A673 (cell line): ENCODE measurements at regions not wholly inside any gene's neighbourhood (a gene's known extent, or its start where the extent isn't known, plus 50 kb on each side); places are given as distances from the start of the nearest gene placed in this dataset.

ENCODE experiments used
- BruUV-seq: library from RNA; stranded (reverse); fragments of 400-500 nt; replicated peaks from 2 replicates; lab custom pipeline; 2021; lab: Mats Ljungman, UMichigan
- CTCF ChIA-PET: fragments of 300-600 bp; sonication (Branson Sonifier 250); formaldehyde crosslinking; loops from one replicate; lab custom pipeline; 2022; ENCODE audit warnings: antibody characterized with exemption; lab: Charles Lee
- POLR2A ChIA-PET: fragments of 300-600 bp; sonication (Branson Sonifier 250); formaldehyde crosslinking; loops from one replicate; lab custom pipeline; 2022; ENCODE audit warnings: antibody characterized with exemption; ENCODE audit not compliant: low non-redundant PET; lab: Charles Lee
- DNase-seq: peaks from one replicate; pipeline ENCODE4 v3.0.0-alpha.2; 2015; ENCODE audit warnings: low spot score
- H3K27ac ChIP-seq: fragments of 200-600 bp; sonication (generic); 2 replicates; pipeline ENCODE4 v1.5.1; 2016; ENCODE audit warnings: mixed run types, low read depth, mild to moderate bottlenecking, mixed read lengths, antibody characterized with exemption, low read length; ENCODE audit not compliant: poor library complexity, severe bottlenecking
- H3K27me3 ChIP-seq: fragments of 200-600 bp; sonication (generic); replicated peaks from 2 replicates; pipeline ENCODE4 v1.6.1; 2017; ENCODE audit warnings: mixed run types, low read depth, mild to moderate bottlenecking, mixed read lengths, antibody characterized with exemption, low read length; ENCODE audit not compliant: insufficient read depth, poor library complexity
- H3K36me3 ChIP-seq: fragments of 200-600 bp; sonication (generic); 2 replicates; pipeline ENCODE4 v1.6.1; 2016; ENCODE audit warnings: mixed run types, mild to moderate bottlenecking, mixed read lengths, antibody characterized with exemption, low read length; ENCODE audit not compliant: insufficient read depth, poor library complexity, severe bottlenecking
- H3K4me1 ChIP-seq: fragments of 200-600 bp; sonication (generic); 2 replicates; pipeline ENCODE4 v1.6.1; 2017; ENCODE audit warnings: mixed run types, mild to moderate bottlenecking, mixed read lengths, antibody characterized with exemption, low read length; ENCODE audit not compliant: insufficient read depth, poor library complexity, severe bottlenecking
- H3K4me3 ChIP-seq: fragments of 200-600 bp; sonication (generic); 2 replicates; pipeline ENCODE4 v1.5.1; 2016; ENCODE audit warnings: low read depth, mixed run types, mild to moderate bottlenecking, mixed read lengths, low read length; ENCODE audit not compliant: poor library complexity, severe bottlenecking
- H3K9me3 ChIP-seq: fragments of 200-600 bp; sonication (generic); 2 replicates; pipeline ENCODE4 v1.6.1; 2016; ENCODE audit warnings: mixed run types, low read depth, mild to moderate bottlenecking, mixed read lengths, antibody characterized with exemption, low read length; ENCODE audit not compliant: poor library complexity, severe bottlenecking
- EZH2 ChIP-seq: fragments of 200-600 bp; sonication (generic); IDR thresholded peaks from 2 replicates; pipeline ENCODE4 v1.6.1; 2017; ENCODE audit warnings: borderline replicate concordance, low read depth, mild to moderate bottlenecking, mixed read lengths, antibody characterized with exemption, low read length; ENCODE audit not compliant: poor library complexity, severe bottlenecking
- intact Hi-C: fragments of 100-400 bp; cut with micrococcal nuclease; formaldehyde crosslinking; loops from one replicate; pipeline ENCODE4 v1.10.0; 2022; ENCODE audit not compliant: unreplicated experiment
- TF ChIP-seq, protein P1 (sequence below): fragments of 300-800, 200-600 bp; sonication (generic); conservative IDR thresholded peaks from 2 replicates; pipeline ENCODE4 v1.5.1; 2017; ENCODE audit warnings: low read depth, mild to moderate bottlenecking, antibody characterized with exemption, low read length, moderate library complexity, mixed read lengths

- Histone ChIP-seq H3K4me3 (no peak overlapping the region), H3K27ac (no peak overlapping the region), H3K9me3 (no peaks in the 10 kb centered on the region), H3K4me1 (no peaks in the 10 kb centered on the region), H3K27me3 (no peaks in the 10 kb centered on the region), H3K36me3 (no peaks in the 10 kb centered on the region)
- ChIA-PET POLR2A (no interaction called here), CTCF (no interaction called here)
- no peak for TF ChIP-seq EZH2
- TF ChIP-seq, protein P1, sequence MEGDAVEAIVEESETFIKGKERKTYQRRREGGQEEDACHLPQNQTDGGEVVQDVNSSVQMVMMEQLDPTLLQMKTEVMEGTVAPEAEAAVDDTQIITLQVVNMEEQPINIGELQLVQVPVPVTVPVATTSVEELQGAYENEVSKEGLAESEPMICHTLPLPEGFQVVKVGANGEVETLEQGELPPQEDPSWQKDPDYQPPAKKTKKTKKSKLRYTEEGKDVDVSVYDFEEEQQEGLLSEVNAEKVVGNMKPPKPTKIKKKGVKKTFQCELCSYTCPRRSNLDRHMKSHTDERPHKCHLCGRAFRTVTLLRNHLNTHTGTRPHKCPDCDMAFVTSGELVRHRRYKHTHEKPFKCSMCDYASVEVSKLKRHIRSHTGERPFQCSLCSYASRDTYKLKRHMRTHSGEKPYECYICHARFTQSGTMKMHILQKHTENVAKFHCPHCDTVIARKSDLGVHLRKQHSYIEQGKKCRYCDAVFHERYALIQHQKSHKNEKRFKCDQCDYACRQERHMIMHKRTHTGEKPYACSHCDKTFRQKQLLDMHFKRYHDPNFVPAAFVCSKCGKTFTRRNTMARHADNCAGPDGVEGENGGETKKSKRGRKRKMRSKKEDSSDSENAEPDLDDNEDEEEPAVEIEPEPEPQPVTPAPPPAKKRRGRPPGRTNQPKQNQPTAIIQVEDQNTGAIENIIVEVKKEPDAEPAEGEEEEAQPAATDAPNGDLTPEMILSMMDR, result no peak
- no TSS peak for BruUV-seq
- DNase-seq, result no peak
- intact Hi-C loops, result no loop called here
Observed at GRCh38 chr2:59076079-59076619, 835.0 kb upstream of the FANCL start.

- Histone ChIP-seq H3K36me3 (no peaks in the 10 kb centered on the region), H3K27me3 (no peaks in the 10 kb centered on the region), H3K4me3 (no peak overlapping the region), H3K9me3 (peaks cover 3% of the 10 kb centered on the region), H3K27ac (no peak overlapping the region), H3K4me1 (no peaks in the 10 kb centered on the region)
- CTCF ChIA-PET, result no interaction called here
- POLR2A ChIA-PET, result no interaction called here
- TF ChIP-seq, protein P1, result no peak
- TF ChIP-seq EZH2, result no peak
- no peak for DNase-seq
- BruUV-seq, result no TSS peak
- intact Hi-C loops, result no loop called here
Observed at GRCh38 chr2:59074071-59074470, 832.9 kb upstream of the FANCL start.

DNA sequence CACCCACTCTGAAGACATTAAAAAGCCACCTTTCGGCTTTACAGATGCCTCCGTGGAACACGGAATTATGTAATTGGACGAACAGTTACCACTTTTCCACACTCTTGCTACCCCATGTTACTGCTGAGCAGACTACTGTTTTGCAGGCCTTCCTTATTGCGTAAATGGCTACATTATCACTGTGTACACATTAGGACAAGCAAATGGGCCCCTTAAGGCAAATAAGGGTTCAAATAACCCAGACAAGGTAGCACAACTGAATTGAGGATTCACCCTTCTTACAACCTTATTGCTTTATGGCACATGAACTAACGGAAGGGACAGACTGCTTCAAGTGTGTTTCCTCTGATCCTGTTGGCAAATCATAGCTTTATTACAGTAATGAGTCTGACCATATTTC lies 832.2 kb upstream of the FANCL start:
- POLR2A ChIA-PET, result no interaction called here
- no peaks in the 10 kb centered on the region for H3K27me3 ChIP-seq
- H3K4me1 ChIP-seq, result no peaks in the 10 kb centered on the region
- H3K27ac ChIP-seq, result no peak overlapping the region
- H3K9me3 ChIP-seq, result peaks cover 3% of the 10 kb centered on the region
- intact Hi-C loops, result no loop called here
- no peak overlapping the region for H3K4me3 ChIP-seq
- H3K36me3 ChIP-seq, result no peaks in the 10 kb centered on the region
- no TSS peak for BruUV-seq
- no peak for DNase-seq
- CTCF ChIA-PET, result no interaction called here
- no peak for TF ChIP-seq EZH2
- TF ChIP-seq, protein P1, result no peak
